Effector memory CD8-positive, alpha-beta T cell (primary cell): ENCODE measurements at regions not wholly inside any gene's neighbourhood (a gene's known extent, or its start where the extent isn't known, plus 50 kb on each side); places are given as distances from the start of the nearest gene placed in this dataset.
"Not testable (repeated sequence)": the region's sequence is repeated elsewhere in the genome, so short reads cannot be mapped to it uniquely, and the experiment has no call there.

ENCODE experiments used
- ATAC-seq: fragments of 150-1000 bp; cut with Tn5 transposase; replicated peaks from 2 replicates; pipeline ENCODE4 v1.10.0; 2021; ENCODE audit warnings: mild to moderate bottlenecking, moderate library complexity
- DNase-seq, 3 experiments: peaks; one replicate each; pipeline ENCODE4 v3.0.0; 2021
- H3K27ac Mint-ChIP-seq, 2 donors: one replicate each; pipeline ENCODE4 v1.8.0; 2022; ENCODE audit warnings: mild to moderate bottlenecking in 2 of 2, mixed read lengths in 2 of 2, moderate library complexity in 2 of 2
- H3K27me3 Mint-ChIP-seq, 2 donors: one replicate each; pipeline ENCODE4 v1.8.0; 2022; ENCODE audit warnings: mixed read lengths in 2 of 2
- H3K36me3 Mint-ChIP-seq: one replicate; pipeline ENCODE4 v1.8.0; 2022; ENCODE audit warnings: mild to moderate bottlenecking, moderate library complexity, mixed read lengths; ENCODE audit not compliant: insufficient read depth
- H3K4me1 Mint-ChIP-seq, 2 donors: one replicate each; pipeline ENCODE4 v1.8.0; 2022; ENCODE audit warnings: low read depth in 2 of 2, mixed read lengths in 2 of 2
- H3K4me3 Mint-ChIP-seq, 2 donors: one replicate each; pipeline ENCODE4 v1.8.0; 2022; ENCODE audit warnings: mild to moderate bottlenecking in 2 of 2, mixed read lengths in 2 of 2, moderate library complexity in 2 of 2
- H3K9me3 Mint-ChIP-seq, 2 donors: one replicate each; pipeline ENCODE4 v1.8.0; 2022; ENCODE audit warnings: mixed read lengths in 2 of 2

DNA sequence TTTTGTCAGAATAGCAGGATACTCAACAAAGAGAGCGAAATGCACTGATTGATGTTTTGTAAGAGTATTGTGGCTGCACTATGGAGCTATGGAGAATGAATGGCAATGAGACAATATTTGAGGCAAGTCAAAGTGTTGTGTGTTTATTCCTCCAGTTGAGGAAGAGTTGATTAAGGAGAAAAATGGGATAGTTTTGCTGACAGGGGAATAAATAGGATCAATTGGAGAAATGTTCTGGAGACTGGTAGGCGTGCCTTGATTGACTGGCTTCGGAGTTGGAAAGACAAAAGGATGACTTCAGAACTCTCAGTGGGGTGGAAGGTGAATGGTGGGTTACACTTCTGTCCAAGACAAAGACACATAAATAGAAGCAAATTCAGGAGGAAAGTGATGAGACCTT is 1254.9 kb upstream of the TMEM132C start:
- ATAC-seq (no peak), DNase-seq (no peak)
- H3K4me3 Mint-ChIP-seq, result no peak overlapping the region
- H3K9me3 Mint-ChIP-seq, result no peaks in the 10 kb centered on the region
- no peaks in the 10 kb centered on the region for H3K4me1 Mint-ChIP-seq
- H3K36me3 Mint-ChIP-seq, result no peaks in the 10 kb centered on the region
- H3K27ac Mint-ChIP-seq, result no peak overlapping the region
- peaks cover 6 to 10% of the 10 kb centered on the region in 2 donors for H3K27me3 Mint-ChIP-seq

DNA sequence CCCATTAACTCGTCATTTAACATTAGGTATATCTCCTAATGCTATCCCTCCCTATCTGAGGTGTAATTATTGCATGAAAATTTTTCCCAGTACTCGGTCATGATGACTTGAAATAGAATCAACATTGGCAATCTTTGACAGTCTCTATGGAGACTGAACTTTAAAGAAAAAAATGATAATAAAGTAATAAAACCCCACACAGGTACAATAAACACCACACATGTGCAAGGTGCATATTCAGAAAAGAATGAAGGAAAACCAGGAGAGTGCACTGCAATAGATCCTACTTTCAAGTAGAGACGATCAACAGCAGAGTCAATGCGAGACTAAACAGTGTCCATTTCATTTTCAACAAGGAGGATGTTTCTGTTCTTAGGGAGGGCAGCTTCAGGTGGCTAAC is 1253.8 kb upstream of the TMEM132C start:
- H3K36me3 Mint-ChIP-seq, result no peaks in the 10 kb centered on the region
- H3K27me3 Mint-ChIP-seq, result peaks cover 6 to 10% of the 10 kb centered on the region in 2 donors
- H3K27ac Mint-ChIP-seq, result no peak overlapping the region
- H3K4me3 Mint-ChIP-seq, result no peak overlapping the region
- H3K9me3 Mint-ChIP-seq, result no peaks in the 10 kb centered on the region
- DNase-seq, result no peak
- no peaks in the 10 kb centered on the region for H3K4me1 Mint-ChIP-seq
- no peak for ATAC-seq

DNA sequence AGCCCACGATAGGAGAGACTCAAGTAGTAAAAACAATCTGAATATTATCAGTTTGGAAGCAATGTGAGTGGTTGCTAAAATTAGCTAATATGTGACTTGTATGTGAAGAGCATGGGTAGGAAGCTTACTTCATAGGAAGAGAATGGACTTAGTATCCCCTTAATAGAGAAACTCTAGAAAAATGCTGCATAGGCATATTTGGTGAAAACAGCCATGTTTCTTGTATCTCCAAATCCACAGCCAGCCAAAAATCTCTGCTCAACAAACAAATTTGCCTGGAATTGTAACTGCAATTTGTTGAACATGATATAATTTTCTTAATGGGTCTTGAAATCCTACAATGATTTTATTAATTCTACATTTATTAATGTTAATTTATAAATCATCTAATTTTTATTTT is 1252.9 kb upstream of the TMEM132C start:
- Mint-ChIP-seq H3K9me3 (no peaks in the 10 kb centered on the region), H3K4me3 (no peak overlapping the region), H3K27me3 (peaks cover 6 to 10% of the 10 kb centered on the region in 2 donors), H3K27ac (no peak overlapping the region), H3K36me3 (no peaks in the 10 kb centered on the region), H3K4me1 (no peaks in the 10 kb centered on the region)
- ATAC-seq, result no peak
- no peak for DNase-seq

DNA sequence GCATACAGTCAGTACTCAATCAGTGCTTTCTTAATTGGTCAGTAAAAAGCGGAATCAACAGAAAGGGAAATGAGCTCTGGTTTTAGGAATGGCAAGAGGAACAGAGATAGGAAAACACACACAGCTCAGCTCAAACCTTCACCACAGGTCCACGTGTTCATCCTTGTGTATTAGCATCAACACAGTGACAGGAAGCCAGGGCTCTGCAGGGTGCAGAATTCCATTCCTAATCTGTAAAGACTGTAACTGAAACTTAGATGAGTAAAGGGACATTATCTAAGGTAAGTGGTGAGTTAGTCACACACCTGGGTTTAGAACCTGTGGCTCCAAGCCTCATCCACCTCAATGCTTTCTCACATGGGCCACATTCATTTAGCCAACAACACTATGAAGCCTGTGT is 1242.2 kb upstream of the TMEM132C start:
- H3K4me3 Mint-ChIP-seq, result no peak overlapping the region
- ATAC-seq (no peak), DNase-seq (no peak)
- H3K36me3 Mint-ChIP-seq, result no peaks in the 10 kb centered on the region
- H3K4me1 Mint-ChIP-seq, result no peaks in the 10 kb centered on the region
- H3K9me3 Mint-ChIP-seq, result no peaks in the 10 kb centered on the region
- H3K27ac Mint-ChIP-seq, result no peak overlapping the region
- H3K27me3 Mint-ChIP-seq, result peaks cover 16 to 33% of the 10 kb centered on the region in 2 donors

DNA sequence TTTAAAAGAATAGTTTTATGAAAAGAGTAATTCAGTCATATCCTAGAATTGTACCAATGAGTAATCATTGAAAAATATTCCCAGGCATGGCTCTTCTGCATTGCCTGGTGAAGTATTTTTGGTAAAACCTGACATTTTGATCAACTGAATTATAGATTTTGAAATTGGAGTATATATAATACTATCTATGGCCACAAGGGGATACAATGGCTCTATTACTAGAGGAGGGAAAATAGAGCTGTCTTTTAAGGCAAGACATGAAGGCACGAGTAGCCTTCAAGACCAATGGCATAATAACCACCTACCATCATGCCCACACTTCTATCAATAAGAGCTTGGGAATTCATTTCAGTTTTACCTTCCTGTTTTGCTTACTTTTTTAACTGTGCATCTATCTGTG is 1241.4 kb upstream of the TMEM132C start:
- no peaks in the 10 kb centered on the region for H3K9me3 Mint-ChIP-seq
- H3K4me3 Mint-ChIP-seq, result no peak overlapping the region
- no peaks in the 10 kb centered on the region for H3K4me1 Mint-ChIP-seq
- ATAC-seq (no peak), DNase-seq (no peak)
- H3K27ac Mint-ChIP-seq, result no peak overlapping the region
- no peaks in the 10 kb centered on the region for H3K36me3 Mint-ChIP-seq
- peaks cover 16 to 40% of the 10 kb centered on the region in 2 donors for H3K27me3 Mint-ChIP-seq

DNA sequence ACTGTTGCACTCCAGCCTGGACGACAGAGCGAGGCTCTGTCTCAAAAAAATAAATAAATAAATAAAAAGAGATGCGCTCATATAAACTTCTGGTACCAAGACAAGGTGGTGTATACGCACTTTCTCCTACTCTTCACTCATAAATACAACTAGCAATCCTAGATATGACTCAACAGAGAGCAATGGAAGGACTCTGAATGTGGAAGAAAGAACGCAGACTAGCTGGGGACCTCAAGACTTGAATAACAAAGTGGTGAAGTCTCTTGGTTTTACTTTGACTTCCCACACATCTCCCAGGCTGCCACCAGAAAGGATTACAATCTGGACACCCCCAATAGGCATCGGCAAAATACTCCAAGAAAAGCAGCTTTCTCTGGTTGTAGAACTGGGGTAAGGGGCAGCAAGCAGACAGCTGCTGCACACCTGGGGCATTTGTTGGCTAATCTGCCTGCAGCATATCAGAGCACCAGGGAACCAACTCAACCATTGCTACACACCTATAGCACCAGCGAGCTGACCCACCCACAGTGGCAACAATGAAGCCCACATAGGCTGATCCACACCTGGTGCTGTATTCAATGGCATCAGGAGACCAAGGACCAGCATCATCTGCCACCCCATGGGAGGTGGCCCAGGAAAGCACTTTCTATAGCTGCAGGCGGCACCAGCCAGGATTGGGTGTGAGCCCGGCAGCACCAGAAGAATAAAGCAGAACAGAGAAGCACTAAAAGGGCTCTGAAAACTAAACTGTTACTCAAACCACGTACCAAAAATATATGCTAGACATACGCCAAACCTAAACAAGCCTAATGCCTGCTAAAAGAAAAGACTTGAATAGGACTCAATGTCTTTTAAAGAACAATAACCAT is 1231.7 kb upstream of the TMEM132C start:
- ATAC-seq (no peak), DNase-seq (no peak)
- H3K27ac Mint-ChIP-seq, result no peak overlapping the region
- no peaks in the 10 kb centered on the region for H3K9me3 Mint-ChIP-seq
- no peak overlapping the region for H3K4me3 Mint-ChIP-seq
- no peaks in the 10 kb centered on the region for H3K4me1 Mint-ChIP-seq
- no peaks in the 10 kb centered on the region for H3K36me3 Mint-ChIP-seq
- peaks cover 4 to 19% of the 10 kb centered on the region in 2 donors for H3K27me3 Mint-ChIP-seq

DNA sequence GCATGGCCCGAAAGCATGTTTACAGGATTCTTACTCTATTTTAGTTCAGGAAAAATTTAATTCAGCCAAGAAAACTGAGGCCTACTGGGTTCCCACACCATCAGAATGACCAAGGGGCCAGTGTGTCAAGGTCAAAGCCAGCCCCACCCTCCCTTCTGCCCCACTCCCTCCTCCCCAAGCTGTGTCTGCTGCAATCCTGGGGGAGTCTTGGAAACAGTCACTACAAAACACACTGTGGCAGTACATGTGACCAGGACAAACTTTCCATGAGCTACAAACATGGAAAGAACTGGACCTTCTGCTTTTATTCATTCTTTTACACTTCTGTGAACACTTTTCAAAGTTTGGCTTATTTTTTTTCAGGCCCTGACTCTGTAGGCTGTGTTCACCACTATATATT is 1228.8 kb upstream of the TMEM132C start:
- Mint-ChIP-seq H3K27me3 (peaks cover 12 to 26% of the 10 kb centered on the region in 2 donors), H3K4me3 (no peak overlapping the region), H3K36me3 (no peaks in the 10 kb centered on the region), H3K4me1 (no peaks in the 10 kb centered on the region), H3K27ac (no peak overlapping the region), H3K9me3 (no peaks in the 10 kb centered on the region)
- ATAC-seq, result no peak
- DNase-seq, result no peak

DNA sequence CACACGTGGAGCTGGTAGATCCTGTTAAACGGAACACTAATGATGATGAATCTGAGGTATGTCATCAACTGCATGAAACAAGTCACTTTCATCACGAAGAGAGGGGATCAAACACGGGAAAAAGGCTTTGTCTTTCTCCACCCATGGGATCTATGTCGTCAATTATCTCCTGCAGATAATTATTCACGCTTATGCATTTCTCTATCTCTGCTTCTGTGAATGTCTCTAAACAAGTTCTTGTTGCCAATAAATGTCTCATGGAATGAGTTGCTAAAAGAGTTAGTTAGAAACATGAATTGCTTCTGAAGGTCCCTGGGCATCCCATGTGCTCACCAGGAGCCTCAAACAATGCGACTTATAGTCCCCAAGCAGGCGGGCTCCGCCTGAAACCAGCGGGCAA is 1228.2 kb upstream of the TMEM132C start:
- Mint-ChIP-seq H3K36me3 (no peaks in the 10 kb centered on the region), H3K4me3 (no peak overlapping the region), H3K4me1 (no peaks in the 10 kb centered on the region), H3K9me3 (no peaks in the 10 kb centered on the region), H3K27ac (no peak overlapping the region), H3K27me3 (peaks cover 19 to 24% of the 10 kb centered on the region in 2 donors)
- no peak for ATAC-seq
- DNase-seq, result no peak

DNA sequence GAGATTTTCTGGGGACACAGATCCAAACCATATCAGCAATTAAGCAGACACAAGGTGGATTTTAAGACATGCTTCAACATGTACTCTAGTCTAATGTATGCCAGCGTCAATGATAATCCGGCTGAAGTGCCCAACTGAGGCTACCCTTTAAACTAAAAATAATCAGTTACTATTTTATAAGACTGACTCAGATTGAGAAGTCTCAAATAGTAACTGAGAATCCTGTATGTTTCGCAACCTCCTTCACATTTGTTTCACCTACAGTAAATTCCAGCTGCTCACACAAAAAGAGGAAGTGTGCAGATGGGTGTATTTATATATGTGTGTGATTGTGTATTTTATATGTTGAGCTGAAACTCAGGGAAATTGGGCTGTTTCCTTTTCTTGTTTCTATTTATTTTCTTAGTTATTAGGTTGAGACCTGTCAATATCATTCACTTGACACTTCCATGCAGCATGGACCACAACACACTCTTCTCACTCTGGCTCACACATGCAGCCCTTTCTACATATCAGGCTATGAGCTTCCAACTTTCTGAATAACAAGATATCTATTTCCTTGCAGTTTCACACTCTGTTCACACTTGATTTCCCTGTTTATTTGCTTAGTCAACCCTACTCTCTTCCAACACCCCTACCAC is 1224.9 kb upstream of the TMEM132C start:
- Mint-ChIP-seq H3K27me3 (peaks cover 20 to 22% of the 10 kb centered on the region in 2 donors), H3K4me3 (no peak overlapping the region), H3K9me3 (no peaks in the 10 kb centered on the region), H3K4me1 (peaks cover 0 to 4% of the 10 kb centered on the region in 2 donors), H3K27ac (no peak overlapping the region), H3K36me3 (no peaks in the 10 kb centered on the region)
- ATAC-seq, result no peak
- DNase-seq, result no peak

DNA sequence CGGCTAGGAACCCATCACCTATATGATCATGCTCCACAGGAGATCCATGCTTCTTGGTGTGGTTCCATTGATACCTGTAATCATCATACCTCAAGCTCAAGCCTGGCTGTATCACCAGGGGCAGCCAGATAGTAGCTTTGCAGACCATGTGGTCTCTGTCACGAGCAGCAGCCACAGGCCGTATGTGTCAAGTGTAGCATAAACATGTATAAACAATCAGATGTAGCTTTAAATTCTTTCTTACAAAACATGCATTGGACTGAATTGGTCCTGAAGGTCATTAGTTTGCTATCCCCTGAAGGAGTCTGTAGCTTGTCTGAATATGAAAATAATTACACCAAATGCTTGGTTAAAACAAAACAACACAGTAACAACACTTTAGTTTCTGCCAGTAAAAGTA is 1223.2 kb upstream of the TMEM132C start:
- Mint-ChIP-seq H3K36me3 (no peaks in the 10 kb centered on the region), H3K4me3 (no peak overlapping the region), H3K4me1 (peaks cover 0 to 4% of the 10 kb centered on the region in 2 donors), H3K27ac (no peak overlapping the region), H3K27me3 (peaks cover 20 to 22% of the 10 kb centered on the region in 2 donors), H3K9me3 (no peaks in the 10 kb centered on the region)
- DNase-seq, result no peak
- ATAC-seq, result no peak

DNA sequence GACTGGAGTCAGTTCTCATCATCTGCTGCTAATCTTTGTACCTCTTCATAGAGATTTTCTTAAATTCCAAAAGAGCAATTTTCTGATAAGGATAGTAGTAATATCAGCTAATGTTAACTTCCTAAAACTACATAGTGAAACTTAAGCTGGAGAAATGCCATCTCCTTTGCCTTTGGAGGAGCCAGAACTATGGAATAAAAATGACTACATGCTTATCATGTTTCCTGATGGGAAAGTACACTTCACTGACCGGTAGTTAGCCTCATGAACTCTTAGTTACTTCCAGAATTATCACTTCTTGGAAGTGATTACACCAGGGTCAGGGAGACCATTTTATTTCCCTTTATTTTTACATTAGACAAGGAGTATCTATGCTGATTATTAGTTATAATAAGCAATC is 1222.1 kb upstream of the TMEM132C start:
- DNase-seq (no peak), ATAC-seq (no peak)
- Mint-ChIP-seq H3K36me3 (no peaks in the 10 kb centered on the region), H3K4me3 (no peak overlapping the region), H3K9me3 (no peaks in the 10 kb centered on the region), H3K27ac (no peak overlapping the region), H3K4me1 (peaks cover 0 to 4% of the 10 kb centered on the region in 2 donors), H3K27me3 (peaks cover 20 to 22% of the 10 kb centered on the region in 2 donors)

DNA sequence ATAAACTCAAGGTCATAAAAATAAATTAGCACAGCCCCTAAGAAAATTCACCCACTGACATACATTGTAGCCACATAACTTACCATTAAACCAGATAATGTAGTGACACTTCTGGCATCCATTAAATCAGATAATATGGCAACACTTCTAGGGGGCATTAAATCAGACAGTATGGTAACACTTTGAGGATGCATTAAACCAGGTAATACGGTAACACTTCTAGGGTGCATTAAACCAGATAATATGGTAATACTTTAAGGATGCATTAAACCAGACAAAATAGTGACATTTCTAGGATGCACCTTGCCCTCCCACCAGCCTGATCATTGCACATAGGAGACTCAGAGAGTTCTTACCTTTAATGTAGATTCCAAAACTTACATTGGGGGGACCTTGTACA is 1220.5 kb upstream of the TMEM132C start:
- DNase-seq (no peak), ATAC-seq (no peak)
- Mint-ChIP-seq H3K36me3 (no peaks in the 10 kb centered on the region), H3K4me1 (peaks cover 0 to 4% of the 10 kb centered on the region in 2 donors), H3K9me3 (no peaks in the 10 kb centered on the region), H3K27ac (no peak overlapping the region), H3K27me3 (peaks cover 20 to 22% of the 10 kb centered on the region in 2 donors), H3K4me3 (no peak overlapping the region)

DNA sequence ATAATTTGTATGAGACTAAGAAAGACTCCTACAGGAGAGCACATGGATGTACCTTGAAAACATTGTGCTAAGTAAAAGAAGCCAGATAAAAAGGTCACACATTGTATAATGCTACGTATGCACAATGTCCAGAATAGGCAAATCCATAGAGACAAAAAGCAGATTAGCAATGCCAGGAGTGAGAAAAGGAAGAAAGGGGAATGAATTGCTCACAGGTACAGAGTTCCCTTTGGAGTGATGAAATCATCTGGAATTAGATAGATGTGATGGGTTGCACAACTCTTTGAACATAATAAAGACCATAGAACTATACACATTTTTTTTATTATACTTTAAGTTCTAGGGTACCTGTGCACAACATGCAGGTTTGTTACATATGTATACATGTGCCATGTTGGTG is 1218.9 kb upstream of the TMEM132C start:
- Mint-ChIP-seq H3K27me3 (peaks cover 10 to 11% of the 10 kb centered on the region in 2 donors), H3K4me3 (no peak overlapping the region), H3K4me1 (peaks cover 0 to 4% of the 10 kb centered on the region in 2 donors), H3K27ac (no peak overlapping the region), H3K36me3 (no peaks in the 10 kb centered on the region), H3K9me3 (no peaks in the 10 kb centered on the region)
- no peak for ATAC-seq
- DNase-seq, result no peak

DNA sequence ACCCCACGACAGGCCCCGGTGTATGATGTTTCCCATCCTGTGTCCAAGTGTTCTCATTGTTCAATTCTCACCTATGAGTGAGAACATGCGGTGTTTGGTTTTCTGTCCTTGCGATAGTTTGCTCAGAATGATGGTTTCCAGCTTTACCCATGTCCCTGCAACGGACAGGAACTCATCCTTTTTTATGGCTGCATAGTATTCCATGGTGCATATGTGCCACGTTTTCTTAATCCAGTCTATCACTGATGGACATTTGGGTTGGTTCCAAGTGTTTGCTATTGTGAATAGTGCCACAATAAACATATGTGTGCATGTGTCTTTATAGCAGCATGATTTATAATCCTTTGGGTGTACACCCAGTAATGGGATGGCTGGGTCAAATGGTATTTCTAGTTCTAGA is 1218.4 kb upstream of the TMEM132C start:
- not testable (repeated sequence) for H3K27ac Mint-ChIP-seq, ATAC-seq, H3K36me3 Mint-ChIP-seq, H3K9me3 Mint-ChIP-seq, DNase-seq, H3K4me3 Mint-ChIP-seq, H3K27me3 Mint-ChIP-seq, H3K4me1 Mint-ChIP-seq
